ENCODE measurements at regions not wholly inside any gene's neighbourhood (a gene's known extent, or its start where the extent isn't known, plus 50 kb on each side); places are given as distances from the start of the nearest gene placed in this dataset.

GRCh38 chr1:69459244-69459643 is 108.5 kb upstream of the LRRC7 start:
- intact Hi-C loops (cut with DNase I), result no loop called here
- H3K4me1 ChIP-seq, result no peaks in the 10 kb centered on the region
- no peak overlapping the region for H3K27ac ChIP-seq
- ATAC-seq (no peak), DNase-seq (no peak)
- no peak overlapping the region for H3K4me3 ChIP-seq
- TF ChIP-seq, protein P1, sequence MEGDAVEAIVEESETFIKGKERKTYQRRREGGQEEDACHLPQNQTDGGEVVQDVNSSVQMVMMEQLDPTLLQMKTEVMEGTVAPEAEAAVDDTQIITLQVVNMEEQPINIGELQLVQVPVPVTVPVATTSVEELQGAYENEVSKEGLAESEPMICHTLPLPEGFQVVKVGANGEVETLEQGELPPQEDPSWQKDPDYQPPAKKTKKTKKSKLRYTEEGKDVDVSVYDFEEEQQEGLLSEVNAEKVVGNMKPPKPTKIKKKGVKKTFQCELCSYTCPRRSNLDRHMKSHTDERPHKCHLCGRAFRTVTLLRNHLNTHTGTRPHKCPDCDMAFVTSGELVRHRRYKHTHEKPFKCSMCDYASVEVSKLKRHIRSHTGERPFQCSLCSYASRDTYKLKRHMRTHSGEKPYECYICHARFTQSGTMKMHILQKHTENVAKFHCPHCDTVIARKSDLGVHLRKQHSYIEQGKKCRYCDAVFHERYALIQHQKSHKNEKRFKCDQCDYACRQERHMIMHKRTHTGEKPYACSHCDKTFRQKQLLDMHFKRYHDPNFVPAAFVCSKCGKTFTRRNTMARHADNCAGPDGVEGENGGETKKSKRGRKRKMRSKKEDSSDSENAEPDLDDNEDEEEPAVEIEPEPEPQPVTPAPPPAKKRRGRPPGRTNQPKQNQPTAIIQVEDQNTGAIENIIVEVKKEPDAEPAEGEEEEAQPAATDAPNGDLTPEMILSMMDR (IDR thresholded peaks at IDR 0.05), result no peak
- no peaks in the 10 kb centered on the region for H3K27me3 ChIP-seq
- peaks cover 0 to 12% (median 0%) of the 10 kb centered on the region in 11 donors for H3K9me3 ChIP-seq
- no peaks in the 10 kb centered on the region for H3K36me3 ChIP-seq

DNA sequence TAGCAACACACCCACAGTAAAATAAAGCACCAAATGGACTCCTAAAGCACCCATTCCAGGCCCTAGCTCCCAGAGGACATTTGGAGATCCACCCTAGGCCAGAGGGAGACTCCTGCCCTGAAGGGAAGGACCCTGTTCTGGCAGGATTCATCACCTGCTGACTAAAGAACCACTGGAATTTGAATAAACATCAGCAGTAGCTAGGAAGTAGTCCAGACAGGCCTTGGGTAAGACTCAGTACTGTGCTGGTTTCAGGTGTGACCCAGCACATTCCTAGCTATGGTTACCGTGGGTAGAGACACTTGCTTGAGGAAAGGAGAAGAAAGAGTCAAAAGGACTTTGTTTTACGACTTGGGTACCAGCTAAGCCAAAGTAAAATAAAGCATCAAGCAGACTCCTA is 92.7 kb upstream of the LRRC7 start:
- DNase-seq (no peak), ATAC-seq (no peak)
- Histone ChIP-seq H3K27me3 (no peaks in the 10 kb centered on the region), H3K9me3 (no peaks in the 10 kb centered on the region), H3K4me1 (no peaks in the 10 kb centered on the region), H3K27ac (no peak overlapping the region), H3K4me3 (no peak overlapping the region), H3K36me3 (no peaks in the 10 kb centered on the region)
- 84 to 85% methylated on average over 2 of the region's 2 CpGs for WGBS, 2 donors
- TF ChIP-seq, protein P1 (IDR thresholded peaks at IDR 0.05), result no peak
- intact Hi-C loops (cut with DNase I), result no loop called here

GRCh38 chr1:69479734-69480133 is 88.0 kb upstream of the LRRC7 start:
- no peak for ATAC-seq
- Histone ChIP-seq H3K27me3 (no peaks in the 10 kb centered on the region), H3K4me1 (no peaks in the 10 kb centered on the region), H3K36me3 (no peaks in the 10 kb centered on the region), H3K27ac (no peak overlapping the region), H3K9me3 (no peaks in the 10 kb centered on the region), H3K4me3 (no peak overlapping the region)
- TF ChIP-seq, protein P1 (IDR thresholded peaks at IDR 0.05), result no peak
- 41 to 49% methylated on average over 1 of the region's 1 CpG for WGBS, 2 donors
- no peak for DNase-seq
- intact Hi-C loops (cut with DNase I), result no loop called here

DNA sequence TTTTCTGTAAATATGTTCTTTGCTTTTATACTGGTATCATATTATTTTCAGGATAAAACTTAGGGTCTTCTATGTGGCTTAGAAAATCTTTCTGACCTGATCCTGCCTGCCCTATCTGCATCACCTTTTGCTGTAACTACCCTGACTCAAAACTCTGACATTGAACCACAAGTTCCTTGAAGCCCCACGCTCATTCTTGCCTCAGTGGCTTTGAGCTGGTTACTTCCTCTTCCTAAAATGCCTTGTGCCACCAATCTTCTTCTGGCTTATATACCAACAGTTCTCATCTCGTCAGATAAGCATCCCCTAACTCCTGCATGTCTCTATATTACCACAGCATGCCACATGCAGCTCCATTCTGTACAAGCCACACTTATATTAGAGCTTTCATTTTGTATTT is 84.5 kb upstream of the LRRC7 start:
- Histone ChIP-seq H3K36me3 (no peaks in the 10 kb centered on the region), H3K27ac (no peak overlapping the region), H3K9me3 (peaks cover 0 to 5% (median 0%) of the 10 kb centered on the region in 11 donors), H3K4me1 (no peaks in the 10 kb centered on the region), H3K4me3 (no peak overlapping the region), H3K27me3 (no peaks in the 10 kb centered on the region)
- WGBS, 2 donors, result 54 to 61% methylated on average over 2 of the region's 2 CpGs
- DNase-seq (no peak), ATAC-seq (no peak)
- intact Hi-C loops (cut with DNase I), result no loop called here
- TF ChIP-seq, protein P1 (IDR thresholded peaks at IDR 0.05), result no peak

GRCh38 chr1:69485616-69486015 is 82.1 kb upstream of the LRRC7 start:
- peaks cover 0 to 7% (median 0%) of the 10 kb centered on the region in 11 donors for H3K9me3 ChIP-seq
- DNase-seq, result no peak
- intact Hi-C loops (cut with DNase I), result no loop called here
- H3K4me3 ChIP-seq, result no peak overlapping the region
- 94 to 97% methylated on average over 1 of the region's 1 CpG for WGBS, 2 donors
- H3K27ac ChIP-seq, result no peak overlapping the region
- TF ChIP-seq, protein P1 (IDR thresholded peaks at IDR 0.05), result no peak
- no peak for ATAC-seq
- H3K27me3 ChIP-seq, result no peaks in the 10 kb centered on the region
- no peaks in the 10 kb centered on the region for H3K4me1 ChIP-seq
- H3K36me3 ChIP-seq, result no peaks in the 10 kb centered on the region

Measured in heart right ventricle (tissue), 16 donors.